MM.1S (cell line): ENCODE measurements at regions not wholly inside any gene's neighbourhood (a gene's known extent, or its start where the extent isn't known, plus 50 kb on each side); places are given as distances from the start of the nearest gene placed in this dataset.

Source experiments
- DNase-seq: peaks from one replicate; pipeline ENCODE4 v3.0.0-alpha.2; 2015
- H2AFZ ChIP-seq: fragments of 300-600 bp; sonication (generic); 2 replicates; pipeline ENCODE4 v1.6.0; 2016; ENCODE audit warnings: antibody characterized with exemption, low read length
- H3F3A ChIP-seq: fragments of 300-600 bp; sonication (generic); 2 replicates; pipeline ENCODE4 v1.6.1; 2016; ENCODE audit warnings: mild to moderate bottlenecking, antibody characterized with exemption, low read length, moderate library complexity, mixed read lengths; ENCODE audit not compliant: insufficient read depth
- H3K27ac ChIP-seq: fragments of 300-600 bp; sonication (generic); 2 replicates; pipeline ENCODE4 v1.5.1; 2016; ENCODE audit warnings: mild to moderate bottlenecking, low read length
- H3K27me3 ChIP-seq: fragments of 300-600 bp; sonication (generic); replicated peaks from 2 replicates; pipeline ENCODE4 v1.6.0; 2016; ENCODE audit warnings: low read length; ENCODE audit not compliant: insufficient read depth
- H3K36me3 ChIP-seq: fragments of 300-600 bp; sonication (generic); replicated peaks from 2 replicates; pipeline ENCODE4 v1.6.1; 2016; ENCODE audit warnings: mild to moderate bottlenecking, low read length, mixed read lengths; ENCODE audit not compliant: insufficient read depth
- H3K4me1 ChIP-seq: fragments of 300-600 bp; sonication (generic); 2 replicates; pipeline ENCODE4 v1.6.1; 2016; ENCODE audit warnings: low read length, mixed read lengths
- H3K4me2 ChIP-seq: fragments of 300-600 bp; sonication (generic); 2 replicates; pipeline ENCODE4 v1.6.0; 2016; ENCODE audit warnings: low read depth, low read length
- H3K4me3 ChIP-seq: fragments of 300-600 bp; sonication (generic); 2 replicates; pipeline ENCODE4 v1.5.1; 2016; ENCODE audit warnings: low read length, mixed read lengths
- H3K79me2 ChIP-seq: fragments of 300-600 bp; sonication (generic); 2 replicates; pipeline ENCODE4 v1.6.1; 2016; ENCODE audit warnings: mixed run types, low read length, mixed read lengths
- H3K9ac ChIP-seq: fragments of 300-600 bp; sonication (generic); 2 replicates; pipeline ENCODE4 v1.6.1; 2016; ENCODE audit warnings: low read length, mixed read lengths
- H3K9me2 ChIP-seq: fragments of 300-600 bp; sonication (generic); replicated peaks from 2 replicates; pipeline ENCODE4 v1.6.1; 2016; ENCODE audit warnings: mild to moderate bottlenecking, low read length, mixed read lengths; ENCODE audit not compliant: insufficient read depth
- H3K9me3 ChIP-seq: fragments of 300-600 bp; sonication (generic); replicated peaks from 2 replicates; pipeline ENCODE4 v1.6.1; 2016; ENCODE audit warnings: mild to moderate bottlenecking, low read length, mixed read lengths; ENCODE audit not compliant: insufficient read depth
- H4K20me1 ChIP-seq: fragments of 300-600 bp; sonication (generic); 2 replicates; pipeline ENCODE4 v1.6.1; 2016; ENCODE audit warnings: mild to moderate bottlenecking, low read length, moderate library complexity, mixed read lengths; ENCODE audit not compliant: insufficient read depth
- EZH2 ChIP-seq: fragments of 300-600 bp; sonication (generic); optimal IDR thresholded peaks from 2 replicates; pipeline ENCODE3; 2017; ENCODE audit warnings: low read depth, mild to moderate bottlenecking, antibody characterized with exemption, low read length, mixed read lengths
- EZH2phosphoT487 ChIP-seq: fragments of 300-600 bp; sonication (generic); IDR thresholded peaks from 2 replicates; pipeline ENCODE4 v1.6.1; 2018; ENCODE audit warnings: antibody characterized with exemption, low read length
- TF ChIP-seq, protein P1 (sequence below): fragments of 300-600 bp; sonication (generic); IDR thresholded peaks from 2 replicates; pipeline ENCODE4 v1.5.1; 2016; ENCODE audit warnings: antibody characterized with exemption, low read length, mixed read lengths

DNA sequence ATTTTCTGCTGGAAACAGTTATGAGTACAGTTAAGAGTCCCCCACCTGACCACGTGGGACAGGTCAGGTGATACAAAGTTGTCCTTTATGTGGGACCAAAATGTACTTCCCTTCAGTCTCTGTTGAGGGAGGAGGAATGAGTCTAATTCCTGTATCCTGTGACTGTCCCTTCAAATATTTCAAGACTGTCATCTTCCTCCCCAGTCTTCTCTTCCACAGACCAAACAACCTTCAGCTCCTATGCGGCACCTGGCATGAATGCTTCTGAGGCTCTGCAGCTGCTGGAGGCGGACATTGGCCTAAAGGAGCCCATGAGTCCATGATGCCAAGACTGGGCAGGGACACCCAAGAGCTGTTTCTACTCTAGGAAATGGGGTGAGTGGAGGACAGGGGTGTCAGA, 72.1 kb upstream of the SIM2 start:
- no peaks in the 10 kb centered on the region for H4K20me1 ChIP-seq
- H2AFZ ChIP-seq, result no peak overlapping the region
- no peak overlapping the region for H3K27ac ChIP-seq
- H3K4me1 ChIP-seq, result no peaks in the 10 kb centered on the region
- H3K9ac ChIP-seq, result no peak overlapping the region
- H3K79me2 ChIP-seq, result no peaks in the 10 kb centered on the region
- no peak overlapping the region for H3K4me3 ChIP-seq
- no peaks in the 10 kb centered on the region for H3F3A ChIP-seq
- no peak overlapping the region for H3K4me2 ChIP-seq
- TF ChIP-seq EZH2phosphoT487 (no peak), EZH2 (no peak)
- TF ChIP-seq, protein P1, sequence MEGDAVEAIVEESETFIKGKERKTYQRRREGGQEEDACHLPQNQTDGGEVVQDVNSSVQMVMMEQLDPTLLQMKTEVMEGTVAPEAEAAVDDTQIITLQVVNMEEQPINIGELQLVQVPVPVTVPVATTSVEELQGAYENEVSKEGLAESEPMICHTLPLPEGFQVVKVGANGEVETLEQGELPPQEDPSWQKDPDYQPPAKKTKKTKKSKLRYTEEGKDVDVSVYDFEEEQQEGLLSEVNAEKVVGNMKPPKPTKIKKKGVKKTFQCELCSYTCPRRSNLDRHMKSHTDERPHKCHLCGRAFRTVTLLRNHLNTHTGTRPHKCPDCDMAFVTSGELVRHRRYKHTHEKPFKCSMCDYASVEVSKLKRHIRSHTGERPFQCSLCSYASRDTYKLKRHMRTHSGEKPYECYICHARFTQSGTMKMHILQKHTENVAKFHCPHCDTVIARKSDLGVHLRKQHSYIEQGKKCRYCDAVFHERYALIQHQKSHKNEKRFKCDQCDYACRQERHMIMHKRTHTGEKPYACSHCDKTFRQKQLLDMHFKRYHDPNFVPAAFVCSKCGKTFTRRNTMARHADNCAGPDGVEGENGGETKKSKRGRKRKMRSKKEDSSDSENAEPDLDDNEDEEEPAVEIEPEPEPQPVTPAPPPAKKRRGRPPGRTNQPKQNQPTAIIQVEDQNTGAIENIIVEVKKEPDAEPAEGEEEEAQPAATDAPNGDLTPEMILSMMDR, result no peak
- no peaks in the 10 kb centered on the region for H3K27me3 ChIP-seq
- H3K9me2 ChIP-seq, result no peaks in the 10 kb centered on the region
- no peak for DNase-seq
- H3K9me3 ChIP-seq, result no peaks in the 10 kb centered on the region
- no peaks in the 10 kb centered on the region for H3K36me3 ChIP-seq

DNA sequence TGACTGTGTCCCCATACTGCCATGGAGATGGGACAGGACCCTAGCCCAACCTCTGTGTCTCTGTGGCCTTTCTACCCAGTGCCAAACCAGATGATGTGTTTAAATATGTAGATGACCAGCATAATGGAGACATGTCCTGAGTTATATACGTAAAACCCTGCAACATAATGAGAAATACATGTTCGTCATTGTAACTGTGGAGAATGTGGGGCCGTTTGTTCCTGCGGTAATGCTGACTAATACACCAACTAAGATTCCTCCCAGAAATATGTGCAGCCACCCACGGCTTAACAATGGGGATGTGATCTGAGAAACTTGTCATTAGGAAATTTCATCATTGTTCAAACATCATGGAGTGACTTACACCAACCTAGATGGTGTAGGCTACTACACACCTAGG, 71.7 kb upstream of the SIM2 start:
- Histone ChIP-seq H3K4me3 (no peak overlapping the region), H3F3A (no peaks in the 10 kb centered on the region), H3K36me3 (no peaks in the 10 kb centered on the region), H3K9me2 (no peaks in the 10 kb centered on the region), H4K20me1 (no peaks in the 10 kb centered on the region), H2AFZ (no peak overlapping the region), H3K4me2 (no peak overlapping the region), H3K4me1 (no peaks in the 10 kb centered on the region), H3K79me2 (no peaks in the 10 kb centered on the region), H3K27me3 (no peaks in the 10 kb centered on the region), H3K27ac (no peak overlapping the region), H3K9me3 (no peaks in the 10 kb centered on the region), H3K9ac (no peak overlapping the region)
- no peak for DNase-seq
- TF ChIP-seq, protein P1, result no peak
- TF ChIP-seq EZH2phosphoT487, result no peak
- no peak for TF ChIP-seq EZH2

DNA sequence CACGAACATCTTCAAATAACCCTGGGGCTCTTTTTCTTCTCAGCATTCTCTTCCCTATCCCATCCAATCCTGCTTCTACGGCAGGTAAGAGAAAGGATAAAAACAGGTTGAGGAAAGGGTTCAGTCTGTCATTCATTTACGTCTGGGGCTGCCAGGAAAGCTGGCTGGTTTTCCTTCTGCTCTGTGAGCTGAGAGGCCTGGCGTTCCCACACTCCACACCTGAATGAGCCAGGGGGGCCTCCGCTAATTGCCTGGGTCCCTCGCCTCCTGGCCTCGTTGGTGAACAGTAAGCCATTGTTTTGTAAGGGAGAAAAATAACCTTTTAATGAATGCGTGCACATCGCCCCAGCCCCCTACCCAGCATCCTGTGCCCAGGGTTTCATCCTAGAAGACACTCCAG, 70.8 kb upstream of the SIM2 start:
- Histone ChIP-seq H3K4me3 (no peak overlapping the region), H3K4me1 (no peaks in the 10 kb centered on the region), H4K20me1 (no peaks in the 10 kb centered on the region), H3K27ac (no peak overlapping the region), H3K27me3 (no peaks in the 10 kb centered on the region), H3K9me3 (no peaks in the 10 kb centered on the region), H3K79me2 (no peaks in the 10 kb centered on the region), H2AFZ (no peak overlapping the region), H3K36me3 (no peaks in the 10 kb centered on the region), H3K9me2 (no peaks in the 10 kb centered on the region), H3F3A (no peaks in the 10 kb centered on the region), H3K4me2 (no peak overlapping the region), H3K9ac (no peak overlapping the region)
- TF ChIP-seq, protein P1, result no peak
- TF ChIP-seq EZH2, result no peak
- no peak for TF ChIP-seq EZH2phosphoT487
- DNase-seq, result no peak
